HG02852 (cell line): ENCODE measurements at regions not wholly inside any gene's neighbourhood (a gene's known extent, or its start where the extent isn't known, plus 50 kb on each side); places are given as distances from the start of the nearest gene placed in this dataset.
"Not testable (repeated sequence)": the region's sequence is repeated elsewhere in the genome, so short reads cannot be mapped to it uniquely, and the experiment has no call there.

Experiments used
- ATAC-seq: cut with Tn5 transposase; IDR thresholded peaks from one replicate; pipeline ENCODE4 v1.9.1; 2021; ENCODE audit warnings: mild to moderate bottlenecking, moderate library complexity; ENCODE audit not compliant: unreplicated experiment

DNA sequence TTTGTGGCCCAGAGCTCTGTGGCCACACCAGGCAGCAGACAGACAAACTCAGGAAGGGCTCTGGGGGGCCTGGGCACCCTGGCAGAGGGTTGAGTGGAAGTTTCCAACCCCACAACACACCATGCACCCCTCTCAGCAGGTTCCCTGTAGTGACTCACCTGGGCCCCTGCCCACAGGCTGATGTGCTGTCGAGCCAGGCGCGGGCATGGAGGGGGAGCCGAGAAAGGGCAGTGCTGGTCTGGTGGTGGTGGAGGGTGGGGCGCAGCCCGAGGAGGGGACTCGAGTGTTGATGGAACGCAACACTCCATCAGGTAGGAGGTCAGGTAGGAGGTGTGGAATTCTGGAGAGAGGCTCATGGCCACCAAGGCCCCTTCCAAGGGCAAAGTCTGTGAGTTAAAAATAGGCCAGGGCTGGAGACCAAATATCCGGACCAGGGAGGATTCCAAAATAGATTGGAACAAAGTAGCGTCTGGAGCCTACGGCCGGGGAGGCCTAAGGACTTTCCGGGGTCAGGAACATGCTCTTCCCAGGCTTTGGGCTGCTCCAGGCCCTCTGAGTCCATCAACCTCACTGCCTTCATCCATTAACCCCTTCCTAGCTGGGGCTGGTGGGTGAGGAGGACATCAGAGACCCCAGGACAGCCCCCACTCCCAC lies 191.5 kb upstream of the AJAP1 start:
- ATAC-seq = no peak

DNA sequence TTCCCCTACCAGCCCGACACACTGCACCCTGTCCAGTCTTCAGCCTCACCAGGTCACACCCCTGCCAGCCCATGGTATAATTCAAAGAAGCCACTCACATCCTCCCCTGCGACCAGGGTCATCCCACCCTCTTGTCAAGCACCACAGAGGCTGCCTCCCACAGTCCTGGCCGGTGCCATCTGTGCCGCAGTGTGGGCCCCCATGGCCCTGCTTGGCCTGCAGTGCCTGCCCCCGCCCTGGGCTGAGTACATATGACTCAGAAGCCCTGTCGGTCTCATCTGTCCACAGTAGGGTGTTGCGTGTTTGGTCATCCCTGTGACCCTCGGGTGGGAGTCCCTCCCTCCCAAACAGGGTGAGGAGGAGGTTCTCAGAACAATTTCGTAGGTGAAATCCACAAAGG lies 190.8 kb upstream of the AJAP1 start:
- ATAC-seq = no peak

DNA sequence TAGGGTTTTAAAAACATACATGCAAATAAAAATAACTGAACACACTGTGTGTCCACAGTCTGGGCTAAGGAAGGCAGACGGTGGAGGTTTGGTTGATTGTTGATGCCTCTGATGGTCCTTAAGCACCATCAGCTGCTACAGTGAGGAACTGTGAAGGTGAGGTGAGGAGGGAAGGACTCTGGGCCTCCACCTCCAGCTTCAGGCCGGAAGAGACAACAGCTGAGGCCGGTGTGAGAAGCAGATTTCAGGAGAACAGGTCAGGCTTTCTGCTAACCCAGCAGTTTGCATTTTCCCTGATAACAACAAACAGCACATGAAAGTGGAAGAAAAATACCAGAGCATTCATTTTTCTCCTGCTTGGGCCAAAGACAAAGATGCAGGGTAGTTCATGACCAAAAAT lies 189.9 kb upstream of the AJAP1 start:
- ATAC-seq = no peak

DNA sequence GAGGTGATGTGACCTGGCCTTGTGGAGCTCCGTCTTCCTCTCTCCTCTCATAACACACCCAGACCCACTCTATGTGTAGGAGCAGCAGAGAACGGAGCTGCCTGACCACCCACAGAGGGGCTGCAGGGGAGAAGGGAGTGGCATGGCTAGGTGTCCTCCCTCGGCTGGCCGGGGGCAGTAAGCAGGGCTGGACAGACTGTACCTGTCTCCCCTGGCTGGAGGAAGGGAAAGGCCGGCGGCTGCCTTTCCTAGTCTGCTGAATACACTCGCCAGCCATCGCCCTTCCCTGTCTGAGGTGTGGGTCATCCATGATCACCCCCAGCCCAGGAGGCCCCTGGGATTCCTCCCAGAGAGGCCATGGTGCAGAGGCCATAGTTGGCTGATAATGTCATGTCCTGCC lies 187.2 kb upstream of the AJAP1 start:
- no peak for ATAC-seq

DNA sequence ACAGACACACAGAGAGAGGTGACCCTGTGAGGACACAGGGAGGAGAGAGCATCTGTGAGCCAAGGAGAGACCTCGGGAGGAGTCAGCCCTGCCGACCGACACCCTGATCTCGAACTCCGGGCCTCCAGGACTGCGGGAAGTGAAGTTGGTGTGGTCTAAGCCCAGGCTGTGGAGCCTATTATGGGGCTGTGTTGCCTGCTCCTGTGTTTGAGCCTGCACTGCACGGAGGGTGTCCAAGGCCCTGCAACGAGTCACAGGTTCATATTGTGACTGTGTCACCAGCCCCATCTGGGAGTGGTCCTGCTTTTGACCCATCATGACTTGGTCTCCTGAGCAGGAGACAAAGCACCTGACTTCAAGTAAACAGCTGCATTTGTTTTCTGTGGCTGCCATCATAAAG lies 186.0 kb upstream of the AJAP1 start:
- ATAC-seq = no peak

DNA sequence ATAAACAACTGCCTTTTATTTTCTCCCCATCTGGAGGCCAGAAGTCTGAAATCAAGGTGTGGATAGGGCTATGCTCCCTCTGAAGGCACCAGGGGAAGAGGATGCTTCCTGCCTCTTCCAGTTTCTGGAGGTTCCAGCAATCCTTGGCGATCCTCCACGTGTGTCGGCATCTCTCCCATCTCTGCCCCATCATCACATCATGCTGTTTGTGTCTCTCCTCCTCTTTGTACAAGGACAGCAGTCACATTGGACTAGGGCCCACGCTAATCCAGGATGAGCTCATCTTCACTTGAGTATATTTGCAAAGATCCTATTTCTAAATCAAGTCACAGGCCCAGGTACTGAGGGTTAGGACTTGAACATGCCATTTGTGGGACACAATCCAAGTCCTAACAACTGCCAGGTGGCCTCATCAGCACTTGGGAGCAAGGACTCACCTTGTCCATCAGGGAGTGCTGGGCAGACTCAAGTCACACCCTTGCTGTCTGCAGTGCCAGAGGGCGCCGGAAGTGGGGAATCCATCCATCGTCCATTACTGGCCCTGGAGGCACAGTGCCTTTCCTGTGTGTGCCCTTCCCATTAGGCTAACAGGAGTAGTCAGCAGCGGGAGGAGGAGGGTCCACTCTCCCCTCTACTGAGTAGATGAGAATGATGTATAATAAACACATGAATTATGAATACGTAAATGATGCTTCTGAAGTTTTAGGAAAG lies 185.4 kb upstream of the AJAP1 start:
- no peak for ATAC-seq

DNA sequence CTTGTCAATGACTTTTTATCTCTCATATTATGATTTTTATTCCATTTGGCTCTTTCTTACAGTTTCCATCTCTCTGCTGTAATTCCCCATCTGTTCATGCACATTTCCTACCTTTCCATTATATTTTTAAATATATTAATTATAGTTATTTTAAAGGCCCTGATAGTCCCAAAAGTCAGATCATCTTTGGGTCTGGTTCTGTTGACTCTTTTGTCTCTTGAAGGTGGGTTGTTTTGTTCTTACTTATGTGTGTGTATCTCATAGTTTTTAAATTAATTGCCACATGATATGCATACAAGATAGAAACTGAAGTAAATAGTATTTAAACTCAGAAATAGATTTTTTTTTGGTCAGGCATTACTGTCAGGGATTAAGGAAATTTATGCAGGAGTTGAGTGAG lies 178.0 kb upstream of the AJAP1 start:
- ATAC-seq = no peak

DNA sequence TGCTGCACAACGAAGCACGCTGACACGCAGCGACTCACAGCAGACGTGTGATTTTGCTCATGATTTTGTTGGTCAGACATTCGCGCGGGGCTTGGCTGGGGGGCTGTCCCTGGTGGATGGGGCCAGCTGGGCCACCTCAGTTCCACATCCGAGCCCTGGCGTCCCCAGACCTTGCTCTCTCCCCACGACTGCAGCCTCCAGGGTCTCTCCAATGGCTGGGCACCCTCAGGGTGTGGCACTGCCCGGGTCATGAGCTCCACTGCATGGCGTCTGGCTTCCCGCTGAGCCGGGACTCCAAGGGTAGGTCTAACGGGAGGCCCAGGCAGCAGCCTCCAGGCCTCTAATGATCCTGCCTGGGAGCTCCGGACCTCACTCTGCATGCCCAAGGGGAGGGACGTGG lies 173.0 kb upstream of the AJAP1 start:
- ATAC-seq = no peak

DNA sequence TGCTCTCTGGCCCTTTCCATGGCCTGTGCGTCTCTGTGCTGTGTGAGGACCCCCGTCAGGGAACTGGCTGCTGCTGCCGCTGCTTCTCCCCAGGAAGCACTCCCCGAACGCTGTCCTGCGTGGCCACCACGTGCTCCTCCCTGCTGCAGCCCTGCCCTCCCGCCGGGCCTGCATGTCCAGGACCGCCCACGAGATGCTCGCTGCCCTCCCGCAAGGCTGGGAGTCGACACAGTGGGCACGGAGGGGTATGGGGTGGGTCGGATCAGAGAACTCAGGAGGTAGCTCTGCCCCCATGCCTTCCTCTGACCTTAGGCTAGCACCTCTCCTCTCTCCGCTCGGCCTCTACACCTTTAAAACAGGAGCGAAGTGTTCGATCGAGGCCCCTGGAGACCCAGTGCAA lies 171.9 kb upstream of the AJAP1 start:
- no peak for ATAC-seq

DNA sequence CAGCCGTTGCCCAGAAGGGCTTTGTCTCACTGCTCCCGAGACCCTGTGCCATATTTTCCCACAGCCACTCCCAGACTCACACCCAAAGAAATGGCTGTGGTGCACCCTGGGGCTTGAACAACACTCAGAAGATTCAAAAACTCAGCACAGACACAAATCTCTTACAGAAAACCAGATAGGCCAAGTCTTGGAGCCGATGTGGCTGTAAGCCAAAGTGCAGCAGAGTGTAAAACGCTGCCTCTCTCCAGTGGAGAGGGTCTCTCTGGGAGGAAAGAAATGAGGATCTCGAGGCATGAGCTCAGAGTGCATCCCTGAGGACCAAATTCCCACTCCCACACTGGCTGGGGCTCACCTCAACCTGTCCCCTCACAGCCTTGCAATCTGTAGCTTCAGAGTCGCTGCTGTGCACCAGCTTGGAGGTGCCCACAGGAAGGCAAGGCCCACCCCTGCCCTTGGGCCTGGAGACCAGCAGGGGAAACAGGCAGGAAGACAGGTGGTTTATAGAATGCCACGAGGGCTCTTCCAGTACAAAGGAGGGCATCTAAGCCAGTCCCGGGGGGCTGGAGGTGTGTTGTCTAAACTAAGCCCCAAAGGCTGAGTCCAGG lies 171.3 kb upstream of the AJAP1 start:
- ATAC-seq = no peak

DNA sequence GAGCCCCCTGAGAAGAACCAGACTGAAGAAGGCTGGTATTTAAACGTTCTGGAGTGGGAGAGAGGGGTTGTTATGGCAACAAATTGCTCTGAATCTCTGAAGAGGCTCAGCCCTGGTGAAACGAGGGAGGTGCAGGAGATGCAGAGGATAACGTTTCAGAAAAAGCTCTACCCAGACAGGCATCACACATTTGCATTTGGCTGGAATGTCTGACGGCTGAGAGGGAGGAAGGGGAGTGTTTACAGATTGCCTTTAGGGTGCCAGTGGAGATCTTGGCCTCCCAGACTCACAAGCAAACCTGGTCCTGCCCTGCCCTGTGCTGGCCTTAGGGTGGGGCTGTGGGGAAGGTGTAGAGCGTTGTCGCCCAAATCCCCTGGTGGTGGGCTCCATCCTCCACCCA lies 169.0 kb upstream of the AJAP1 start:
- no peak for ATAC-seq

DNA sequence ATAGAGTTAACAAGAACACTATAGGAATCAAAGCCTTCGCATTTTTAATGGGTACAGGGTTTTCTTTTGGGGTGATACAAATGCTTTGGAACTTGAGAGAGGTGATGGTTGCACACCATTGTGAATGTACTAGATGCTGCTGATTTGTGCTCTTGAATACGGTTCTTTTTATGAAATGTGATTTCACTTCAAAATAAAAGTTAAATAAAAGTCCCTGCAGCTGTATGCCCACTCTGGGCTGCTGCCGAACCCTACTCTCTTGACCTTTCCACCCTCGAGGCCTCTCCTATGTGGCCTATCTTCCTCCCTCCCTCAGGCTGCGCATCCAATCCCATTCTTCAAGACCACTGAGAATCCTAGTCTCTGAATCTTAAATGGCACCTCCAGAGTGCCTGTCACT lies 168.5 kb upstream of the AJAP1 start:
- no peak for ATAC-seq

DNA sequence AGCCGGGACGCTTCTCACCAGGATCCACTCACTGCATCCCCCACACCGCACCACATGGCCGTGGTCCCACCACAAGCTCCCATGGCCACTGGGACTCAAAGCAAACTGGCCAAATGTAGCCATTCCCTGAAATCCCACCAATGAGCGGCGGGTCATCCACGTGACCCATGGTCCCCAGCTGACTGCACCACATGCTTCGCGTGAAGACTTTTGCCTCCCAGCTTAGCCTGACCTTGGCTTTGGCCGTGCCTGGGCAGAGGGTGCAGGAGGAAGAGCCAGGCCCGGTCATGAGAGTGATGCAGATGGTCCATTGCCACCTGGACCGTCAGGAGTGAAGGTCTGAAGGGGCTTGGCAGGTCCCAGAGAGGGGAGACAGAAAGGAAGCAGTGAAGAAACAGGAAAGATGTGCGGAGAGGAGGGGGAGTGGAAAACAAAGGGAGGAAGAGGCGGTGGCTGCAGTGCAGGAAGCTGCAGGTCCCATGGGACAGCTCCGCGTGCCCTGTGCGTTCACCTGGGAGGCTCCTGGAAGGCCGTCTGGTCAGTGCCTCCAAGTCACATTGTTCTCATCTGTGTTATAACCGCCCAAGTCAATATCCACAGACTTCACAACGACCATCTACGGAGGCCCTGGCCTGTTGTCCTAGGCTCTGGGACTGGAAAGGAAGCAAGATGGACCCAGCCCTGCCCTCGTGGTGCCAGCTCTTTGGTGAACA lies 167.8 kb upstream of the AJAP1 start:
- ATAC-seq = no peak

DNA sequence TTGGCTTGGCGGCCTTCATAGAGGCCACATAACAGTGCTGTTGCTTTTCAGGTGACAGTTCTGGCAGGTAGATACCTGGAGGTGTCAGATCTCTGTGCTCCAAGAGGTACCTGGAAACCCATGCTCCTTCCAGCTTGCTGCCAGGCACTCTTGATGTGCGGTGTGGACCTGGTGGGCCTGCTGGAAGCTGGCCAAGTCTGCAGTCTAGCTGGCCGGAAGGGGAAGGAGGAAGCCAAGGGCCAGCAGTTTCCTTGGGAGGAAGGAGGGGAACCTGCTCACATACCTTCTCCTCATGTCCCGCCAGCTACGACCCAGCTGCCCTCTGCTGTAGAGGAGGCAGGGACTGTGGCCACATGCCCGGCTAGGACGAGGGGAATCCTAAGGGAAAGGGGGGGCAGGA lies 166.4 kb upstream of the AJAP1 start:
- ATAC-seq = no peak

DNA sequence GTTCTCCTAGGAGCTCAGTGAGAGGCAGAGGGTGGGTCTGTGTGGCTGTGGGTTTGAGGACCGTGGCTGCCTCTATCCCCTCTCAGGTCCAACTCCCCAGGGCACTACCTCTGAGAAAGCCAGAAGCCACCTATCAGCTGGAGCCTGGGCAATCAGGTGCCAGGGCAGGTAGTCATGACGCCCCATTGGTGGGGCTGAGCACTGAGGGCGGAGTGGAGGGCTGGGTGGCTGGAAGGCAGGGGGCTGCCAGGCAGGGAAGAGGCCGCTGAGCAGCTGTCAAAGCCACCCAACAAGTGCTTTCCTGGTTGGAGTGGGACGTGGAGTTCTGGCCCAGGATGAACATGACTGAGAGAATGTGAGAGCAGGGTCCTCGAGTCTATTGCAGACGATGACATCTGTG lies 164.9 kb upstream of the AJAP1 start:
- ATAC-seq = no peak

DNA sequence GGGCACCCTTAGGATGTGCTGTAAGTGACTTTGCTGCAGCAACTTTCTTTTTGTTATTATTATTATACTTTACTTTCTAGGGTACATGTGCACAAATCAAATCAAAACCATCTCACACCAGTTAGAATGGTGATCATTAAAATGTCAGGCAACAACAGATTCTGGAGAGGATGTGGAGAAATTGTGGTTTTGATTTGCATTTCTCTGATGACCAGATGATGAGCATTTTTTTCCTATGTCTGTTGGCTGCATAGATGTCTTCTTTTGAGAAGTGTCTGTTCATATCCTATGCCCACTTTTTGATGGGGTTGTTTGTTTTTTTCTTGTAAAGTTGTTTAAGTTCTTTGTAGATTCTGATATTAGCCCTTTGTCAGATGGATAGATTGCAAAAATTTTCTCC lies 164.4 kb upstream of the AJAP1 start:
- ATAC-seq = not testable (repeated sequence)

DNA sequence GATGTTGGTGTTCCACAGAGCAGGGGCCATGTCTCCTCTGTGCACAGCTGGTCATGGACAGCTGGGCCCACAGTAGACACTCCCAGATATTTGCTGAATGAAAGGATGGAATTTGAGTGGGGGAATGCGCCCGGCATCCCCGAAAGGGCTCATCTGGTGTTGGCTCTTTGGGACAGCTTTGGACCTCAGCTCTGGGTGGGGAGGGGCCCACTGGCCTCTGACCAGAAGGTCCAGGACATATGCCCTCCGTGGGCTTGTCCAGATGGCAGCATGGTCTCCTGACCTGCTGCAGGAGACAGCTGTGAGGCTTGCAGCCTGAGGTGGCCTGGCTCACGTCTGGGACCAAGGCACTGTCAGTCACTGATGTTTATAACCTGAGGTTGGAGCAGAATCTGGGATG lies 160.4 kb upstream of the AJAP1 start:
- no peak for ATAC-seq

DNA sequence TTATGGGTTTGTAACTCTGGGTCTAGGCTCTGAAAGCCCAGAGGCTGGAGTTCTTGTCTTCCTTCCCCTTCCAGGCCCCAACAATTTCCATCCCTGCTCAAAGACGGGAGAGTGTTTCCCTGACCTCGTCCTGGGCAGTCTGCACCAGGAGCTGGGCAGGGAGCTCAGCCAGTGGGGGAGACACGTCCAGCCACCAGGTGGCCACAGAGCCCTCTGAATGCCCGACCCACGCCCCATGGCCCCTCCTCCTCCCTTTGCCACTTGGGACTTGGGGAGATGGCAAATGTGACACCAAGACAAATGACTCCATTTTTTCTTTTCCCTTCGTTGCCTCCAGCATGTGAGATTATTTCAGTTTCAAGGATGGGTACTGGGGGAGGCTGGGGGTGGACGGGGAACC lies 159.9 kb upstream of the AJAP1 start:
- no peak for ATAC-seq

DNA sequence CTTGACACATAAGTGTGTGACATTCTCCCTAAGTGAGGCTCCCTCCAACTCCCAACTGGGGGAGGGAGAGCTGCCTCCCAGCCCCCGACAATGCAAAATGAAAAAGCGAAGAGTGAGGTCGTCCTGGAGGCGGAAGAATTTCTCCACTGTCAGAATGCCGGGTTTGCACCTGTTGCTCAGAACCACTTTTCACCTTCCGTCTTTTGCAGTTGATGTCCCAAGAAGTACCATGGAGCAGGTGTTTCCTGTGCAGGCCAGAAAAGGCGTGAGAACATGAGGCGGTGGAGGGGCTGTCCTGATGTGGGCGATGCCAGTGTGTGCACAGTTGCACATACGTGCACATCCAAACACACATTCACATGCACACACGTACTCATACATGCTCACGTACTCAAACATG lies 158.6 kb upstream of the AJAP1 start:
- ATAC-seq = no peak

DNA sequence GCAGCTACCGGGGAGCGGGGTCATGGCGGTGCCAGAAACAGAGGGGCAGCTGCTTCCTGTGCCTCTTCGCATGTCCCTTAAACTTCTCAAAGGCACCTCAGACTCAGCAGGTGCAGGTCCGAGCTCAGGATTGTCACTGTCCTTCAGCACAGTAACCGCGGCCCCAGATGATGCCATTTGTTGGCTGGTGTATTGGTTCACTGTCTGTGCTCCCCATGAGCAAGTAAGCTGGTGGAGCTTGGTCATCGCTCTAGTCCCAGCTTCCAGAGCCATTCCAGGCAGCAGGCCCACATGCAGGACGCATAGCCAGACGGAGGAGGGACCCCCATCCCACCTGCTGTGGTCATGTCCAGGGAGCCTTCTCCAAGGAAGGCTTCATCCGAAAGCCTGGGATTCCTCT lies 154.0 kb upstream of the AJAP1 start:
- no peak for ATAC-seq

DNA sequence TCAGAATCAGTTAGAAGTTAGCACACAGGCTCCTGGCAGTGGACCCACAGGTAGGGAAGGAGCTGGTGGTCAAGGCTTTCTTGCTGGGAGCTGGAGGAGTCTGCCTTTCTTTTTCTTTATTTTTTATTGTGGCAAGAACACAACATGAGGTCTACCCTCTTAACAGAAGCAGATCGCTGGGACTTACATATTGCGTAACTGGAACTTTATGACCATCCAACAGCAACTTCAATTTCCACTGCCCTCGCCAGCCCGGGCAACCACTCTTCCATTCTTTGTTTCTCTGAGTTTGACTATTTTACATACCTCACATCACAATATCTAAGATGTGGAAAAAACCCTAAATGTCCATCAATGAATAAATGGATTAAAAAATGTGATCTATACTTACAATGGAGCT lies 147.8 kb upstream of the AJAP1 start:
- ATAC-seq = no peak

DNA sequence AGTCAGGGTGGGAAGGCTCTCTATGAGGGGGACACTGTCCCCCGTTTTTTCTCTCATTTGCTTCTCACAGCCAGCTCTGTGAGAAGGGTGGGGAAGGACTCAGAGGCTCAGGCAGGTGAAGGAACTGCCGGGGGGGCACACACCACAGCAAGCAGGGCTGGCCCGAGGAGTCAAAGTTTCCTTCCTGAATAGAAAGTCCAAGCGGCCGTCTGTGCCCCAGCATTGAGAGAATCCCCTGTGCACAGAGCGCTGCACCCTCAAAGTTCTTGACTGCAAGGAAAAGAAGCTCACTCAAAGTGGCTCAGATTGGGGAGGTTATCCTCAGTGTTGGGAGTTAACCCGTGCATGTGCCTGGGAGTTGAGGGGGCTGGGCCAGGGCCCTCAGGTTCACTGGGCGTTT lies 145.2 kb upstream of the AJAP1 start:
- ATAC-seq = no peak
